Tibial nerve (tissue), 4 donors: ENCODE measurements at regions not wholly inside any gene's neighbourhood (a gene's known extent, or its start where the extent isn't known, plus 50 kb on each side); places are given as distances from the start of the nearest gene placed in this dataset.
"Not testable (repeated sequence)": the region's sequence is repeated elsewhere in the genome, so short reads cannot be mapped to it uniquely, and the experiment has no call there.

Source experiments
- DNase-seq, 2 donors: peaks; one replicate each; pipeline ENCODE4 v3.0.0-alpha.2; 2019; ENCODE audit warnings: low spot score in 2 of 2
- H3K27ac ChIP-seq, 4 donors: fragments of 200-600 bp; sonication (generic) in 3 of 4; one replicate each; pipeline ENCODE4 v1.5.1; 2017 to 2019; ENCODE audit warnings: mild to moderate bottlenecking in 1 of 4
- H3K27me3 ChIP-seq, 2 donors: fragments of 200-600 bp; sonication (generic) in 1 of 2; one replicate each; pipeline versions ENCODE4 v1.5.1 to v1.6.0; 2017 to 2019
- H3K36me3 ChIP-seq, 3 donors: fragments of 200-600 bp; sonication (generic); one replicate each; pipeline ENCODE4 v1.5.1; 2018 to 2019
- H3K4me1 ChIP-seq, 4 donors: fragments of 200-600 bp; sonication (generic) in 3 of 4; one replicate each; pipeline ENCODE4 v1.5.1; 2017 to 2019
- H3K4me3 ChIP-seq, 4 donors: fragments of 200-600 bp; sonication (generic) in 3 of 4; one replicate each; pipeline ENCODE4 v1.5.1; 2017 to 2019; ENCODE audit warnings: mild to moderate bottlenecking in 1 of 4, moderate library complexity in 1 of 4
- H3K9me3 ChIP-seq, 4 donors: fragments of 200-600 bp; sonication (generic) in 3 of 4; one replicate each; pipeline ENCODE4 v1.5.1; 2017 to 2019
- EP300 ChIP-seq, 2 donors: sonication (generic); formaldehyde crosslinking; IDR thresholded peaks; one replicate each; pipeline ENCODE4 v1.6.1; 2017; ENCODE audit warnings: antibody characterized with exemption in 2 of 2, mild to moderate bottlenecking in 1 of 2
- POLR2A ChIP-seq, 2 donors: fragments of 450-650 bp; IDR thresholded peaks; one replicate each; pipeline ENCODE4 v1.6.1; 2017; ENCODE audit warnings: antibody characterized with exemption in 2 of 2, mild to moderate bottlenecking in 2 of 2, moderate library complexity in 2 of 2
- WGBS, 2 donors: methylation state at CpG; one replicate each; pipeline ENCODE4 v1.1.5; 2018; 5-methylcytosine and 5-hydroxymethylcytosine counted together
- TF ChIP-seq, protein P1 (sequence below), 5 experiments: fragments of 200-600 bp in 3 of 5; fragments of 450-650 bp in 2 of 5; sonication (generic) in 3 of 5; IDR thresholded peaks; one replicate each; pipeline ENCODE4 v1.5.1; 2016 to 2019; ENCODE audit warnings: antibody characterized with exemption in 5 of 5, mild to moderate bottlenecking in 3 of 5, moderate library complexity in 2 of 5

DNA sequence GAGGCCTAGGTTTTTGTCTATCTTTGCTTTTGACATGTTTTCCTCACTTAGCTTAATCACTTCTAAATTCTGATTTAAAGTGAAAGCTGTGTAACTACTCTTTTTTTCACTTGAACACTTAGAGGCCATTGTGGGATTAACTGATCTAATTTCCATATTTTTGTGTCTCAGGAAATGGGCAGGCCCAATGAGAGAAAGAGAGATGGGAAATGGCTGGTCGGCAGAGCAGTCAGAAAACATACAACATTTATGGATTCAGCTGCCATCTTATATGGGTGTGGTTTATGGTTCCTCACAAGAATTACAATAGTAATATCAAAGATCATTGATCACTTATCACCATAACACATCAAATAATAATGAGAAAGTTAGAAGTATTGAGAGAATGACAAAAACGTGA is 320.8 kb downstream of the PTPRC start:
- WGBS, 2 donors = 76 to 81% methylated on average over 2 of the region's 2 CpGs

DNA sequence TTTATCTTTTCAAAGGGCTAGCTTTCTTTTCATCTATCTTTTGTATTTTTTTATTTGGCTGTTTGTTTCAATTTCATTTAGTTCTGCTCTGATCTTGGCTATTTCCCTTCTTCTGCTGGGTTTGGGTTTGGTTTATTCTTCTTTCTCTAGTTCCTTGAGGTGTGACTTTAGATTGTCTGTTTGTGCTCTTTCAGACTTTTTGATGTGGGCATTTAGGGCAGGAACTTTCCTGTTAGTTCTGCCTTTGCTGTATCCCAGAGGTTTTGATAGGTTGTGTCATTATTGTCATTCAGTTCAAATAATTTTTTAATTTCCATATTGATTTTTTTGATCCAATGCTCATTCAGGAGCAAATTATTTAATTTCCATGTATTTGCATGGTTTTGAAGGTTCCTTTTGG is 325.0 kb downstream of the PTPRC start:
- DNase-seq, H3K27ac ChIP-seq, H3K27me3 ChIP-seq, H3K4me1 ChIP-seq, H3K9me3 ChIP-seq, H3K36me3 ChIP-seq, H3K4me3 ChIP-seq: not testable (repeated sequence)

More for the DNA sequence above, 320.8 kb downstream of the PTPRC start:
- TF ChIP-seq POLR2A (IDR thresholded peaks at IDR 0.05) (no peak), EP300 (IDR thresholded peaks at IDR 0.05) (no peak)
- no peak for DNase-seq
- H3K27ac ChIP-seq = no peak overlapping the region
- peaks cover 0 to 9% (median 4%) of the 10 kb centered on the region in 4 donors for H3K9me3 ChIP-seq
- no peaks in the 10 kb centered on the region for H3K36me3 ChIP-seq
- H3K27me3 ChIP-seq = no peaks in the 10 kb centered on the region
- no peaks in the 10 kb centered on the region for H3K4me1 ChIP-seq
- no peak overlapping the region for H3K4me3 ChIP-seq

DNA sequence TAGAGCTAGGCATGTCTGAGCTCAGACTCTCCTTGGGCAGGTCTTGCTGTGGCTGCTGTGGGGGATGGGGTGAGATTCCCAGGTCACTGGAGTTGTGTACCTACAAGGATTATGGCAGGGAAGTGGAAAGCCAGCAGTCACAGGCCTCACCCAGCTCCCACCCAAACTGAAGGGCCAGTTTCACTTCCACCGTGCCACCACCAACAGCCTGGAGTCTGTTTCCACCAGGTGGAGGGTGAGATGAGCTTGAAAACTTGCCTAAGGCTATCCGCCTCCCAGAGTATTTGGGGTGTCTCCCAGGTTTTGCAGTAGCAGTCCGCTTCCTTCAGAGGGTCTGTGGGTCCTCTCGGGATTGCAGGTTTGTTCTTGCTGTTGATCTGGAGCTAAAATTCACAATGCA is 327.7 kb downstream of the PTPRC start:
- TF ChIP-seq, protein P1, sequence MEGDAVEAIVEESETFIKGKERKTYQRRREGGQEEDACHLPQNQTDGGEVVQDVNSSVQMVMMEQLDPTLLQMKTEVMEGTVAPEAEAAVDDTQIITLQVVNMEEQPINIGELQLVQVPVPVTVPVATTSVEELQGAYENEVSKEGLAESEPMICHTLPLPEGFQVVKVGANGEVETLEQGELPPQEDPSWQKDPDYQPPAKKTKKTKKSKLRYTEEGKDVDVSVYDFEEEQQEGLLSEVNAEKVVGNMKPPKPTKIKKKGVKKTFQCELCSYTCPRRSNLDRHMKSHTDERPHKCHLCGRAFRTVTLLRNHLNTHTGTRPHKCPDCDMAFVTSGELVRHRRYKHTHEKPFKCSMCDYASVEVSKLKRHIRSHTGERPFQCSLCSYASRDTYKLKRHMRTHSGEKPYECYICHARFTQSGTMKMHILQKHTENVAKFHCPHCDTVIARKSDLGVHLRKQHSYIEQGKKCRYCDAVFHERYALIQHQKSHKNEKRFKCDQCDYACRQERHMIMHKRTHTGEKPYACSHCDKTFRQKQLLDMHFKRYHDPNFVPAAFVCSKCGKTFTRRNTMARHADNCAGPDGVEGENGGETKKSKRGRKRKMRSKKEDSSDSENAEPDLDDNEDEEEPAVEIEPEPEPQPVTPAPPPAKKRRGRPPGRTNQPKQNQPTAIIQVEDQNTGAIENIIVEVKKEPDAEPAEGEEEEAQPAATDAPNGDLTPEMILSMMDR (IDR thresholded peaks at IDR 0.05) = no peak
- no peak for TF ChIP-seq POLR2A (IDR thresholded peaks at IDR 0.05)
- TF ChIP-seq EP300 (IDR thresholded peaks at IDR 0.05) = no peak
- Histone ChIP-seq H3K27me3 (no peaks in the 10 kb centered on the region), H3K4me1 (no peaks in the 10 kb centered on the region), H3K9me3 (peaks cover 0 to 6% (median 0%) of the 10 kb centered on the region in 4 donors), H3K36me3 (no peaks in the 10 kb centered on the region), H3K4me3 (no peak overlapping the region), H3K27ac (no peak overlapping the region)
- no peak for DNase-seq
- WGBS, 2 donors = 82 to 98% methylated on average over 4 of the region's 4 CpGs

DNA sequence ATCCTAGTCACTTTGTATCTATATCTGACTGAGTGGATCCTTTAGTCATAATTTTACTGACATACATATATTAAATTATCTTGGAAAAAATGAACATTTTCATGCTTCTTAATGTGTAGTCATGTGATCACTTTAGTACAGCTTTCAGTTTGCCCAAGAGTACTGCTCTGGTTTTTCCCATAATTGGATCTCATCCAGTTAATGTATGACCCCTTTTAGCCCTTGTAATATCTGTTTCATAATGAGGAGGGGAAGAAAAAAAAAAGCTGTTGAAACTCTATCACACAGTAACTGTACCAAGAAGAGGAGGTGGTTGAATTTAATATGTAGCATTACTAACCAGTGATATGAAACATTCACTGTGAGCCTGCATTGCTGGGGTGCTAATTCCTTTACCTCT is 328.7 kb downstream of the PTPRC start:
- no peaks in the 10 kb centered on the region for H3K36me3 ChIP-seq
- no peaks in the 10 kb centered on the region for H3K9me3 ChIP-seq
- H3K4me3 ChIP-seq = no peak overlapping the region
- no peak overlapping the region for H3K27ac ChIP-seq
- TF ChIP-seq, protein P1 (IDR thresholded peaks at IDR 0.05) = no peak
- TF ChIP-seq POLR2A (IDR thresholded peaks at IDR 0.05) (no peak), EP300 (IDR thresholded peaks at IDR 0.05) (no peak)
- no peak for DNase-seq
- H3K27me3 ChIP-seq = no peaks in the 10 kb centered on the region
- no peaks in the 10 kb centered on the region for H3K4me1 ChIP-seq

DNA sequence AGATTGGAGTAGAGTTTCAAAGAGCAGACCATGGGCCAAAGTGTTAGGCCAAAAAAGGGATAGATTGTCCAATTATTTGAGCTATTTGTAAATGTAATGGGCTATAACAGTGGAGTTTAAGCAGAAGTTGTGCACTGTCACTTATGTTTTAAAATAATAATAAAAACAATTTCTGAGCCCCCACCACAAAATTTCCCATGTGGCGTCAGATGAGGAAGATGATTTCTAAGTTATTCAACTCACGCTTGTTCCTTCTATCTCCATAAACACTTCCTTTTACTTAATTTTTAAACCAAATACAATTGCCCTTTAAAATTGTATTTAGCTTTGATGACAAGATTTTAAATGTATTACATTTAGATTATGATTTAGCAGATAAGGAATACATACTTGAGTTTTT is 330.0 kb downstream of the PTPRC start:
- WGBS, 2 donors = 89 to 93% methylated on average over 2 of the region's 2 CpGs
- Histone ChIP-seq H3K36me3 (no peaks in the 10 kb centered on the region), H3K27me3 (no peaks in the 10 kb centered on the region), H3K9me3 (no peaks in the 10 kb centered on the region), H3K27ac (no peak overlapping the region), H3K4me1 (no peaks in the 10 kb centered on the region), H3K4me3 (no peak overlapping the region)
- TF ChIP-seq EP300 (IDR thresholded peaks at IDR 0.05) (no peak), POLR2A (IDR thresholded peaks at IDR 0.05) (no peak)
- TF ChIP-seq, protein P1 (IDR thresholded peaks at IDR 0.05) = no peak
- no peak for DNase-seq

DNA sequence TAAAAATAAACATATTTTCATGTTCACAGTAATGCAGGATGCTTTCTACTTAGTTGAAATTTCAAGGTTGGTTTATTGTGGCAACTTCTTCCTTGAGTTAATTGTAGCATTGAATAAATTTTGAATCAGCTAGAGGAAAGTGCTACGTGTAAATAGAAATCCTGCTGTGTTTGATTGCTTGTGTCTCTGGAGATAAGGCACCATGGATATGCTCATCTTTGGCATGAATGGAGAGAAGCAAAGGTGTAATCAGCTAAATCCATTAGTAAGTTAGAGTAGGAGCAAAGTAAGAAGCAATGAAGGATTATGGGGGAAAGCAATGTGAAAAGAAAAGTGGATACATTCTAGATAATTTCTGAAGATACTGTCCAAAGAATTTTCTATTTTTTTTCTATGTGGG is 331.1 kb downstream of the PTPRC start:
- Histone ChIP-seq H3K4me1 (no peaks in the 10 kb centered on the region), H3K36me3 (no peaks in the 10 kb centered on the region), H3K9me3 (no peaks in the 10 kb centered on the region), H3K4me3 (no peak overlapping the region), H3K27me3 (no peaks in the 10 kb centered on the region), H3K27ac (no peak overlapping the region)
- WGBS, 2 donors = 76 to 98% methylated on average over 1 of the region's 1 CpG
- TF ChIP-seq POLR2A (IDR thresholded peaks at IDR 0.05) (no peak), EP300 (IDR thresholded peaks at IDR 0.05) (no peak)
- TF ChIP-seq, protein P1 (IDR thresholded peaks at IDR 0.05) = no peak
- DNase-seq = no peak
